BE2C (cell line): ENCODE measurements at regions not wholly inside any gene's neighbourhood (a gene's known extent, or its start where the extent isn't known, plus 50 kb on each side); places are given as distances from the start of the nearest gene placed in this dataset.
"Not testable (repeated sequence)": the region's sequence is repeated elsewhere in the genome, so short reads cannot be mapped to it uniquely, and the experiment has no call there.

Source experiments
- DNase-seq: peaks from one replicate; pipeline ENCODE4 v3.0.0-alpha.2; 2020
- H3K27me3 ChIP-seq: fragments of 250-450 bp; sonication (Bioruptor Pico); 2 replicates; pipeline ENCODE4 v1.5.1; 2020; ENCODE audit warnings: mild to moderate bottlenecking
- H3K36me3 ChIP-seq: fragments of 250-450 bp; sonication (Bioruptor Pico); 2 replicates; pipeline ENCODE4 v1.5.1; 2020; ENCODE audit warnings: mild to moderate bottlenecking
- H3K4me1 ChIP-seq: fragments of 250-450 bp; sonication (Bioruptor Pico); 2 replicates; pipeline ENCODE4 v1.5.1; 2020
- H3K4me3 ChIP-seq: 2 replicates; pipeline ENCODE4 v1.5.1; 2011; ENCODE audit warnings: low read depth, low read length
- H3K9me3 ChIP-seq: fragments of 250-450 bp; sonication (Bioruptor Pico); 2 replicates; pipeline ENCODE4 v1.5.1; 2020
- CTCF ChIP-seq: IDR thresholded peaks from 2 replicates; pipeline ENCODE4 v1.5.1; 2012; ENCODE audit warnings: mild to moderate bottlenecking, low read depth, low read length

- Histone ChIP-seq H3K36me3 (no peaks in the 10 kb centered on the region), H3K4me1 (no peaks in the 10 kb centered on the region), H3K9me3 (no peaks in the 10 kb centered on the region), H3K4me3 (no peak overlapping the region), H3K27me3 (no peaks in the 10 kb centered on the region; the same call in 1 of the 2 replicates)
- no peak for TF ChIP-seq CTCF
- no peak for DNase-seq
Observed at GRCh38 chr3:182650568-182651128, 142.7 kb upstream of the ATP11B start.

- Histone ChIP-seq H3K27me3 (no peaks in the 10 kb centered on the region; the same call in 1 of the 2 replicates), H3K36me3 (no peaks in the 10 kb centered on the region), H3K9me3 (no peaks in the 10 kb centered on the region), H3K4me3 (no peak overlapping the region), H3K4me1 (no peaks in the 10 kb centered on the region)
- no peak for TF ChIP-seq CTCF
- no peak for DNase-seq
Observed at GRCh38 chr3:182651461-182651860, 141.8 kb upstream of the ATP11B start.

GRCh38 chr3:182653065-182653464 is 140.2 kb upstream of the ATP11B start:
- H3K27me3 ChIP-seq, H3K36me3 ChIP-seq, H3K9me3 ChIP-seq, H3K4me1 ChIP-seq, DNase-seq, H3K4me3 ChIP-seq: not testable (repeated sequence)

GRCh38 chr3:182668541-182668940 is 124.8 kb upstream of the ATP11B start:
- Histone ChIP-seq H3K36me3 (no peaks in the 10 kb centered on the region), H3K4me3 (no peak overlapping the region), H3K27me3 (peaks cover 13% of the 10 kb centered on the region; the same call in 1 of the 2 replicates), H3K9me3 (no peaks in the 10 kb centered on the region), H3K4me1 (no peaks in the 10 kb centered on the region)
- no peak for TF ChIP-seq CTCF
- DNase-seq = no peak

GRCh38 chr3:182668974-182669373 is 124.3 kb upstream of the ATP11B start:
- no peak for TF ChIP-seq CTCF
- Histone ChIP-seq H3K36me3 (no peaks in the 10 kb centered on the region), H3K4me3 (no peak overlapping the region), H3K4me1 (no peaks in the 10 kb centered on the region), H3K27me3 (peaks cover 13% of the 10 kb centered on the region; the same call in 1 of the 2 replicates), H3K9me3 (no peaks in the 10 kb centered on the region)
- DNase-seq = no peak

- peaks cover 13% of the 10 kb centered on the region; the same call in 1 of the 2 replicates for H3K27me3 ChIP-seq
- no peak for DNase-seq
- no peaks in the 10 kb centered on the region for H3K36me3 ChIP-seq
- H3K9me3 ChIP-seq = no peaks in the 10 kb centered on the region
- H3K4me1 ChIP-seq = no peaks in the 10 kb centered on the region
- no peak overlapping the region for H3K4me3 ChIP-seq
- no peak for TF ChIP-seq CTCF
Observed at GRCh38 chr3:182671541-182671940, 121.8 kb upstream of the ATP11B start.
